ENCODE measurements at regions not wholly inside any gene's neighbourhood (a gene's known extent, or its start where the extent isn't known, plus 50 kb on each side); places are given as distances from the start of the nearest gene placed in this dataset.

DNA sequence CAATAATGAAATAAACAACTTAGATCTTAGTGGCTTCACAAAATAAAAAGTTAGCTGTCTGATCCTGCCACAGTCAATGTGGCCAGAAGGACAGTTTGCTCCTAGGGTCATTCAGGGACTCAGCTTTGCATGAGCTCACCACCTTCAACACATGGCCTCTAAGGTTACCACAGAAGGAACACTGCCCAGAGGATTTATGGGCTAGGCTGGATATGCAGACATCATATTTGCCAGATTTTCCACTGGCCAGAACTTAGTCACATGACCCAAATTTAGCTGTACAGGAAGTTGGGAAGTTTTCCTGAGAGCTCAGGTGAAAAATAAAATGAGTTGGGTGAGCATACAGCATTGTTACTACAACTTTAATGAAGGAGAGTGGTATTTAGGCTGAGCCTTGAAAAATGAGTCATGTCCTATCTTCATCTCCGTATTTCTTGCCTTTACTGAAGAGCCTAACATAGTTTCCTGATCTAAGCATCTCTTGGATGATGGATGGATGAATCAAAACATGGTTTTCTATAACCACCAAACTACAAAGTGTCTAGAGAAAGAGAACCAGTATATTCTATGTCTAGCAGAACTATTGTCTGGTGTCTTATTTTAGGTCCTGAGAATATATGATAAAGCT is 54.9 kb upstream of the TMEM108 start:
- TF ChIP-seq JUND (IDR thresholded peaks at IDR 0.05) (no peak), NRF1 (IDR thresholded peaks at IDR 0.05; ENCODE audit: low read depth, low read length) (no peak), CHD2 (IDR thresholded peaks at IDR 0.05; ENCODE audit: low read length, partially characterized antibody) (no peak), POLR2AphosphoS5 (IDR thresholded peaks at IDR 0.05; ENCODE audit: low read depth, low read length) (no peak)
- TF ChIP-seq, protein P1, sequence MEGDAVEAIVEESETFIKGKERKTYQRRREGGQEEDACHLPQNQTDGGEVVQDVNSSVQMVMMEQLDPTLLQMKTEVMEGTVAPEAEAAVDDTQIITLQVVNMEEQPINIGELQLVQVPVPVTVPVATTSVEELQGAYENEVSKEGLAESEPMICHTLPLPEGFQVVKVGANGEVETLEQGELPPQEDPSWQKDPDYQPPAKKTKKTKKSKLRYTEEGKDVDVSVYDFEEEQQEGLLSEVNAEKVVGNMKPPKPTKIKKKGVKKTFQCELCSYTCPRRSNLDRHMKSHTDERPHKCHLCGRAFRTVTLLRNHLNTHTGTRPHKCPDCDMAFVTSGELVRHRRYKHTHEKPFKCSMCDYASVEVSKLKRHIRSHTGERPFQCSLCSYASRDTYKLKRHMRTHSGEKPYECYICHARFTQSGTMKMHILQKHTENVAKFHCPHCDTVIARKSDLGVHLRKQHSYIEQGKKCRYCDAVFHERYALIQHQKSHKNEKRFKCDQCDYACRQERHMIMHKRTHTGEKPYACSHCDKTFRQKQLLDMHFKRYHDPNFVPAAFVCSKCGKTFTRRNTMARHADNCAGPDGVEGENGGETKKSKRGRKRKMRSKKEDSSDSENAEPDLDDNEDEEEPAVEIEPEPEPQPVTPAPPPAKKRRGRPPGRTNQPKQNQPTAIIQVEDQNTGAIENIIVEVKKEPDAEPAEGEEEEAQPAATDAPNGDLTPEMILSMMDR (IDR thresholded peaks at IDR 0.05) = no peak
